Cardiac muscle cell (in vitro differentiated cells and primary cell): ENCODE measurements at regions not wholly inside any gene's neighbourhood (a gene's known extent, or its start where the extent isn't known, plus 50 kb on each side); places are given as distances from the start of the nearest gene placed in this dataset.

ENCODE experiments used
- DNase-seq, 2 donors: peaks; one replicate each; pipeline versions ENCODE4 v3.0.0 to v3.0.0-alpha.2; 2010 to 2017; ENCODE audit warnings: low read depth in 1 of 2, low spot score in 1 of 2
- H3K27ac ChIP-seq: fragments of 200-600 bp; sonication (generic); 2 replicates; pipeline ENCODE4 v1.5.1; 2016
- H3K27me3 ChIP-seq: fragments of 200-600 bp; sonication (generic); 2 replicates; pipeline ENCODE4 v1.6.0; 2016; ENCODE audit warnings: control low read depth
- H3K36me3 ChIP-seq: fragments of 200-600 bp; sonication (generic); 2 replicates; pipeline ENCODE4 v1.5.1; 2016; ENCODE audit warnings: control low read depth
- H3K4me1 ChIP-seq: fragments of 200-600 bp; sonication (generic); 2 replicates; pipeline ENCODE4 v1.8.1; 2017; ENCODE audit warnings: low read depth, mild to moderate bottlenecking, mixed run types
- H3K4me3 ChIP-seq: fragments of 200-600 bp; sonication (generic); 2 replicates; pipeline ENCODE4 v1.5.1; 2016; ENCODE audit warnings: mild to moderate bottlenecking
- H3K9me3 ChIP-seq: fragments of 200-600 bp; sonication (generic); 2 replicates; pipeline ENCODE4 v1.5.1; 2017; ENCODE audit warnings: low read depth, mild to moderate bottlenecking, control low read depth
- TF ChIP-seq, protein P1 (sequence below): IDR thresholded peaks from 2 replicates; pipeline ENCODE4 v1.5.1; 2012; ENCODE audit warnings: low read depth, mild to moderate bottlenecking, low read length

DNA sequence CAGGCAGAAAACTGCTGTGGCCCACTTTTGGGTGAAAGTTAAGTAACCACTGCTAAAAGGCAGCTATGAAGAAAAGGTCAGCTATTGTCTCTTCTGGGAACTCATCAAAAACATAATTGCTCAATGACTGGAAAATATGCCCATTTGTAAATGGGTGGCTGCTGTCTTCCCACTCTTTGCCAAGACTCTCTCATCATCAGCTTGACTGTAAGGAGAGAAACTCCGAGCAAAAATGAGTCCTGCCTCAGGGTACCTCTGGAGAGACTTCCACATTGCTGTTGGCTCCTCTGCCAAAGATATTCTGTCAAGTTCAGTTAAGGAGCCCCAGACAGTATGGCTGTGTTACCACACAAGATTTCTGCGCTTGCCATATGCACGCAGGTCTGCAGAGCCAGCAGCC is 138.7 kb downstream of the BBOX1 start:
- no peaks in the 10 kb centered on the region for H3K36me3 ChIP-seq
- TF ChIP-seq, protein P1, sequence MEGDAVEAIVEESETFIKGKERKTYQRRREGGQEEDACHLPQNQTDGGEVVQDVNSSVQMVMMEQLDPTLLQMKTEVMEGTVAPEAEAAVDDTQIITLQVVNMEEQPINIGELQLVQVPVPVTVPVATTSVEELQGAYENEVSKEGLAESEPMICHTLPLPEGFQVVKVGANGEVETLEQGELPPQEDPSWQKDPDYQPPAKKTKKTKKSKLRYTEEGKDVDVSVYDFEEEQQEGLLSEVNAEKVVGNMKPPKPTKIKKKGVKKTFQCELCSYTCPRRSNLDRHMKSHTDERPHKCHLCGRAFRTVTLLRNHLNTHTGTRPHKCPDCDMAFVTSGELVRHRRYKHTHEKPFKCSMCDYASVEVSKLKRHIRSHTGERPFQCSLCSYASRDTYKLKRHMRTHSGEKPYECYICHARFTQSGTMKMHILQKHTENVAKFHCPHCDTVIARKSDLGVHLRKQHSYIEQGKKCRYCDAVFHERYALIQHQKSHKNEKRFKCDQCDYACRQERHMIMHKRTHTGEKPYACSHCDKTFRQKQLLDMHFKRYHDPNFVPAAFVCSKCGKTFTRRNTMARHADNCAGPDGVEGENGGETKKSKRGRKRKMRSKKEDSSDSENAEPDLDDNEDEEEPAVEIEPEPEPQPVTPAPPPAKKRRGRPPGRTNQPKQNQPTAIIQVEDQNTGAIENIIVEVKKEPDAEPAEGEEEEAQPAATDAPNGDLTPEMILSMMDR = no peak
- H3K9me3 ChIP-seq = no peaks in the 10 kb centered on the region
- H3K27me3 ChIP-seq = no peaks in the 10 kb centered on the region
- H3K4me1 ChIP-seq = peaks cover 3% of the 10 kb centered on the region
- DNase-seq = no peak
- H3K4me3 ChIP-seq = no peak overlapping the region
- no peak overlapping the region for H3K27ac ChIP-seq

DNA sequence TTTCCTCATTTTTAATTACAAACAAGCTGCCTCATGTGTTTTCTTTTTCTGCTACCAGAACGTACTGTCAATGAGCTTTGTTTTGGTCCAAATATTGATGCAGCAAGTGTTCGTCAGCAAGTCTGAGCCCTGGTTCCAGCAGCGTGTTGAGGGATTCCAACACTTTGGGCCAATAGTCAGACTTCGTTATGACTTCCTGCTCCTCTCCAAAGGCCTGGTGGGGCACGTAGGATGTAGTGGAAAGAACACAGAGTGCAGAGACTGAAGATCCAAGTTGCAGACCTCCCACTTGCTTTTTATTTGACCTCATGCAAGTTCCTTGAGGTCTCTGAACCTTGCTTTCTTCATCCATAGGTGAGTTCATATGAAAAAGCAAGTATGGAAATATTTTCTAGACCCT is 138.2 kb downstream of the BBOX1 start:
- TF ChIP-seq, protein P1 = no peak
- Histone ChIP-seq H3K27ac (no peak overlapping the region), H3K4me1 (no peaks in the 10 kb centered on the region), H3K36me3 (no peaks in the 10 kb centered on the region), H3K27me3 (no peaks in the 10 kb centered on the region), H3K9me3 (no peaks in the 10 kb centered on the region), H3K4me3 (no peak overlapping the region)
- no peak for DNase-seq
